HEK293 (cell line): ENCODE measurements at regions not wholly inside any gene's neighbourhood (a gene's known extent, or its start where the extent isn't known, plus 50 kb on each side); places are given as distances from the start of the nearest gene placed in this dataset.

Experiments
- GFI1B ChIP-seq: fragments of 450-650 bp; formaldehyde crosslinking; IDR thresholded peaks from 2 replicates; pipeline ENCODE4 v1.5.1; 2016; ENCODE audit warnings: missing biosample characterization, missing genetic modification characterization
- ZEB2 ChIP-seq: fragments of 450-650 bp; formaldehyde crosslinking; IDR thresholded peaks from 2 replicates; pipeline ENCODE4 v1.5.1; 2016; ENCODE audit warnings: missing biosample characterization, missing genetic modification characterization
- TF ChIP-seq, protein P1 (sequence below): fragments of 450-650 bp; formaldehyde crosslinking; IDR thresholded peaks from 2 replicates; pipeline ENCODE4 v1.5.1; 2017; ENCODE audit warnings: missing biosample characterization, missing genetic modification characterization
- TF ChIP-seq, protein P2 (sequence below): fragments of 450-650 bp; formaldehyde crosslinking; IDR thresholded peaks from 2 replicates; pipeline ENCODE4 v1.5.1; 2016; ENCODE audit warnings: missing biosample characterization, missing genetic modification characterization
- TF ChIP-seq, protein P3 (sequence below): fragments of 450-650 bp; formaldehyde crosslinking; IDR thresholded peaks from 2 replicates; pipeline ENCODE4 v1.5.1; 2016; ENCODE audit warnings: missing biosample characterization, missing genetic modification characterization

DNA sequence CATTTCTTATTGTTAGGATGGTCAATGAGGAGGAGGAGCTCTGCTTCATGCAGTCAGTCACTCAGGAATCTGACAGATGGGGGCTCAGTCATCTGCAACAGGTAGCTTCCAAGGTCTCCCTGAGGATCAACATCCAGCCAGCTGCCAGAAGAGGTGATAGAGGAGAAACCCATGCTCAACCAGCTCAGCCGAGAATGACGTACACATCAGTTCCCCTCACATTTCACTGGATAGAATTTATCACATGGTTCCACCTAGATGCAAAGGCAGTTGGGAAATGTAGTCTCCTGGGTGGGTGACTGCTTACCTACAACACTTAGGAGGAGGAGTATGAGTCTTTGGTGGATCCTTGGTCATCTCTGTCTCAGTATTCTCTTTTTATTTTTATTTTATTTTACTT is 144.5 kb downstream of the CEBPB start:
- TF ChIP-seq ZEB2 (tag by site-specific recombination) (no peak; the same call in 1 of the 2 replicates), GFI1B (tag by site-specific recombination) (no peak)
- TF ChIP-seq, protein P1, sequence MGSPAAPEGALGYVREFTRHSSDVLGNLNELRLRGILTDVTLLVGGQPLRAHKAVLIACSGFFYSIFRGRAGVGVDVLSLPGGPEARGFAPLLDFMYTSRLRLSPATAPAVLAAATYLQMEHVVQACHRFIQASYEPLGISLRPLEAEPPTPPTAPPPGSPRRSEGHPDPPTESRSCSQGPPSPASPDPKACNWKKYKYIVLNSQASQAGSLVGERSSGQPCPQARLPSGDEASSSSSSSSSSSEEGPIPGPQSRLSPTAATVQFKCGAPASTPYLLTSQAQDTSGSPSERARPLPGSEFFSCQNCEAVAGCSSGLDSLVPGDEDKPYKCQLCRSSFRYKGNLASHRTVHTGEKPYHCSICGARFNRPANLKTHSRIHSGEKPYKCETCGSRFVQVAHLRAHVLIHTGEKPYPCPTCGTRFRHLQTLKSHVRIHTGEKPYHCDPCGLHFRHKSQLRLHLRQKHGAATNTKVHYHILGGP (tag by site-specific recombination), result no peak
- TF ChIP-seq, protein P2, sequence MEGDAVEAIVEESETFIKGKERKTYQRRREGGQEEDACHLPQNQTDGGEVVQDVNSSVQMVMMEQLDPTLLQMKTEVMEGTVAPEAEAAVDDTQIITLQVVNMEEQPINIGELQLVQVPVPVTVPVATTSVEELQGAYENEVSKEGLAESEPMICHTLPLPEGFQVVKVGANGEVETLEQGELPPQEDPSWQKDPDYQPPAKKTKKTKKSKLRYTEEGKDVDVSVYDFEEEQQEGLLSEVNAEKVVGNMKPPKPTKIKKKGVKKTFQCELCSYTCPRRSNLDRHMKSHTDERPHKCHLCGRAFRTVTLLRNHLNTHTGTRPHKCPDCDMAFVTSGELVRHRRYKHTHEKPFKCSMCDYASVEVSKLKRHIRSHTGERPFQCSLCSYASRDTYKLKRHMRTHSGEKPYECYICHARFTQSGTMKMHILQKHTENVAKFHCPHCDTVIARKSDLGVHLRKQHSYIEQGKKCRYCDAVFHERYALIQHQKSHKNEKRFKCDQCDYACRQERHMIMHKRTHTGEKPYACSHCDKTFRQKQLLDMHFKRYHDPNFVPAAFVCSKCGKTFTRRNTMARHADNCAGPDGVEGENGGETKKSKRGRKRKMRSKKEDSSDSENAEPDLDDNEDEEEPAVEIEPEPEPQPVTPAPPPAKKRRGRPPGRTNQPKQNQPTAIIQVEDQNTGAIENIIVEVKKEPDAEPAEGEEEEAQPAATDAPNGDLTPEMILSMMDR (tag by site-specific recombination), result no peak
- TF ChIP-seq, protein P3, sequence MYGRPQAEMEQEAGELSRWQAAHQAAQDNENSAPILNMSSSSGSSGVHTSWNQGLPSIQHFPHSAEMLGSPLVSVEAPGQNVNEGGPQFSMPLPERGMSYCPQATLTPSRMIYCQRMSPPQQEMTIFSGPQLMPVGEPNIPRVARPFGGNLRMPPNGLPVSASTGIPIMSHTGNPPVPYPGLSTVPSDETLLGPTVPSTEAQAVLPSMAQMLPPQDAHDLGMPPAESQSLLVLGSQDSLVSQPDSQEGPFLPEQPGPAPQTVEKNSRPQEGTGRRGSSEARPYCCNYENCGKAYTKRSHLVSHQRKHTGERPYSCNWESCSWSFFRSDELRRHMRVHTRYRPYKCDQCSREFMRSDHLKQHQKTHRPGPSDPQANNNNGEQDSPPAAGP, result no peak
